ENCODE measurements at regions not wholly inside any gene's neighbourhood (a gene's known extent, or its start where the extent isn't known, plus 50 kb on each side); places are given as distances from the start of the nearest gene placed in this dataset.

DNA sequence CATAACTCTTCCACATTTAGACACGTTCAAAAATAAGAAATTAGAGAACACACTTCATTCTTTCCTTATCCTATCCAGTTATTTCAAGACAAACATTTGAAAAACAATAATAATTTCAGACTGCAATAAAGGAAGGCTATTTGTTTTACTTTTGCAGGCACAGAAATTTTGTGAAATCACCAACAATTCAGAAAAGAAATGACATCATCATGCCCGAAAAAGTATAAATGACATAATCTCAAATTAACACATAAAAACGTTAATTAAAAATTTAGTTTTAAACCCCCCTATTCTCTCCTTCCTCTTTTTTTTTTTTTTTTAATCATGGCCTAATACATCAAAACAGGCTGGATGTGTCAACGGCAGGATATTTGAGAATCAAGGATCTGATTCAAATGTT lies 468.4 kb upstream of the RBFOX1 start:
- no peak overlapping the region for H3K4me3 ChIP-seq
- intact Hi-C loops (cut with DNase I): no loop called here
- TF ChIP-seq CTCF (IDR thresholded peaks at IDR 0.05): no peak

GRCh38 chr16:6863135-6863534 lies 469.5 kb upstream of the RBFOX1 start:
- Histone ChIP-seq H3K27ac (no peak overlapping the region), H3K9ac (ENCODE audit: low read depth in 2 of 2, low read length in 2 of 2) (no peak overlapping the region), H3K27me3 (no peaks in the 10 kb centered on the region), H3K36me3 (no peaks in the 10 kb centered on the region), H3K4me3 (no peak overlapping the region), H3K4me1 (no peaks in the 10 kb centered on the region), H3K9me3 (no peaks in the 10 kb centered on the region)
- DNase-seq: no peak
- TF ChIP-seq CTCF (IDR thresholded peaks at IDR 0.05): no peak
- intact Hi-C loops (cut with DNase I): no loop called here

More for the DNA sequence above, 468.4 kb upstream of the RBFOX1 start:
- H3K27ac ChIP-seq: no peak overlapping the region
- no peaks in the 10 kb centered on the region for H3K9me3 ChIP-seq
- no peaks in the 10 kb centered on the region for H3K36me3 ChIP-seq
- no peaks in the 10 kb centered on the region for H3K4me1 ChIP-seq
- no peaks in the 10 kb centered on the region for H3K27me3 ChIP-seq
- H3K9ac ChIP-seq (ENCODE audit: low read depth in 2 of 2, low read length in 2 of 2): no peak overlapping the region
- no peak for DNase-seq

- H3K27ac ChIP-seq: no peak overlapping the region
- TF ChIP-seq CTCF (IDR thresholded peaks at IDR 0.05): no peak
- H3K9ac ChIP-seq (ENCODE audit: low read depth in 2 of 2, low read length in 2 of 2): no peak overlapping the region
- H3K36me3 ChIP-seq: no peaks in the 10 kb centered on the region
- H3K4me1 ChIP-seq: no peaks in the 10 kb centered on the region
- intact Hi-C loops (cut with DNase I): no loop called here
- no peaks in the 10 kb centered on the region for H3K9me3 ChIP-seq
- H3K4me3 ChIP-seq: no peak overlapping the region
- H3K27me3 ChIP-seq: no peaks in the 10 kb centered on the region
- DNase-seq: no peak
Observed at GRCh38 chr16:6861815-6862477, 470.7 kb upstream of the RBFOX1 start.

DNA sequence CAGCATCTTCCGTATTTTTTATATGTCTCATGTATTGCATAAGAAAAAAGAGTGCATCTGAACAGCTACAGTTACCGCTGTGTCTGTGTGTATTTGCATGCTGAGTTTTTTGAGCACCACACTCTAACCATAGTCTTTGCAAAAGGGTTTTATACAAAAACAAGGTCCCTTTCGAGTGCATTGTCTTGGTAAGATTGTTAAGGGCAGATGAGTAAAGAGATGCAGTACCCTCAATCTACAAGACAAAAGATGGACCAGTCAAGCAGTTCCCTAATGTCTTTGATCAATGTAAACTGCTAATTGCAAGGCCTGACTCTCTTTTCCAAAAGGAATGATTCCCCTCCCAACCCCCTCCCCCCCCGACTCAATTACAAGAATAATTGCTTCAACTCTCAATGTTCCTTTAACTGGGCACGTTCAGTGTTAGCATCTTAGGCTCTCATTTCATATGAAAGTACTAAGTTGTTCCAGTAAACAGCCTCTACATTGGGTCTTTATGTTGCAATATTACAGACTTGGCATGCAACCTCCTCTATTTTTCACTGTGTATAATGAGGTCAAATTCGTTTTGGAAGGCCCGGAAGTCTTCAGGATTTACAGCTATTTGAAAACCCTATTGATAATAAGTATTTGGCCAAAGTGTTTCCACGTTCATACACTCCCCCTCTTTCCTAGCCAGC lies 471.4 kb upstream of the RBFOX1 start:
- H3K4me1 ChIP-seq: no peaks in the 10 kb centered on the region
- no peak overlapping the region for H3K27ac ChIP-seq
- intact Hi-C loops (cut with DNase I): no loop called here
- no peak overlapping the region for H3K4me3 ChIP-seq
- DNase-seq: no peak
- no peaks in the 10 kb centered on the region for H3K27me3 ChIP-seq
- H3K9ac ChIP-seq (ENCODE audit: low read depth in 2 of 2, low read length in 2 of 2): no peak overlapping the region
- TF ChIP-seq CTCF (IDR thresholded peaks at IDR 0.05): no peak
- no peaks in the 10 kb centered on the region for H3K9me3 ChIP-seq
- H3K36me3 ChIP-seq: no peaks in the 10 kb centered on the region

GRCh38 chr16:6857575-6857974 lies 475.1 kb upstream of the RBFOX1 start:
- no peaks in the 10 kb centered on the region for H3K4me1 ChIP-seq
- intact Hi-C loops (cut with DNase I): no loop called here
- H3K27me3 ChIP-seq: no peaks in the 10 kb centered on the region
- no peak for TF ChIP-seq CTCF (IDR thresholded peaks at IDR 0.05)
- H3K36me3 ChIP-seq: no peaks in the 10 kb centered on the region
- no peak overlapping the region for H3K27ac ChIP-seq
- H3K9me3 ChIP-seq: no peaks in the 10 kb centered on the region
- H3K9ac ChIP-seq (ENCODE audit: low read depth in 2 of 2, low read length in 2 of 2): no peak overlapping the region
- no peak for DNase-seq
- no peak overlapping the region for H3K4me3 ChIP-seq

Data from colonic mucosa (tissue), 4 donors.